NCI-H2171 treated with DMSO at 0.1 percent for 48 hours (cell line): ENCODE measurements at regions not wholly inside any gene's neighbourhood (a gene's known extent, or its start where the extent isn't known, plus 50 kb on each side); places are given as distances from the start of the nearest gene placed in this dataset.
A peak's percentile ranks its signal among the peaks of the same experiment; 100 is the strongest.
"Not testable (repeated sequence)": the region's sequence is repeated elsewhere in the genome, so short reads cannot be mapped to it uniquely, and the experiment has no call there.

Experiments used
- DNase-seq: peaks from one replicate; lab custom pipeline; 2025; lab: John Stamatoyannopoulos, UW

GRCh38 chr6:50995036-50995435 is 176.4 kb downstream of the TFAP2B start:
- no peak for DNase-seq

- no peak for DNase-seq
Measured at GRCh38 chr6:50998905-50999304, 180.2 kb downstream of the TFAP2B start.

GRCh38 chr6:51001399-51001798 is 182.7 kb downstream of the TFAP2B start:
- no peak for DNase-seq

- no peak for DNase-seq
Measured at GRCh38 chr6:51004380-51004779, 185.7 kb downstream of the TFAP2B start.

GRCh38 chr6:51005779-51006178 is 187.1 kb downstream of the TFAP2B start:
- no peak for DNase-seq

GRCh38 chr6:51007237-51007636 is 188.6 kb downstream of the TFAP2B start:
- DNase-seq = no peak

- DNase-seq = not testable (repeated sequence)
Measured at GRCh38 chr6:51008693-51009092, 190.0 kb downstream of the TFAP2B start.

GRCh38 chr6:51013376-51013775 is 194.7 kb downstream of the TFAP2B start:
- no peak for DNase-seq

GRCh38 chr6:51015394-51015793 is 196.7 kb downstream of the TFAP2B start:
- DNase-seq = no peak

- DNase-seq = no peak
Measured at GRCh38 chr6:51016489-51016888, 197.8 kb downstream of the TFAP2B start.

- DNase-seq = peak; percentile 79
Measured at GRCh38 chr6:51019806-51020205, 201.1 kb downstream of the TFAP2B start.

GRCh38 chr6:51021171-51021570 is 202.5 kb downstream of the TFAP2B start:
- DNase-seq = no peak

- DNase-seq = no peak
Measured at GRCh38 chr6:51024126-51024525, 205.5 kb downstream of the TFAP2B start.

- no peak for DNase-seq
Measured at GRCh38 chr6:51025082-51025777, 206.6 kb downstream of the TFAP2B start.

- DNase-seq = no peak
Measured at GRCh38 chr6:51027283-51028065, 208.8 kb downstream of the TFAP2B start.

- DNase-seq = no peak
Measured at GRCh38 chr6:51028276-51028675, 209.6 kb downstream of the TFAP2B start.

GRCh38 chr6:51029561-51029960 is 210.9 kb downstream of the TFAP2B start:
- no peak for DNase-seq

- DNase-seq = peak; percentile 55
Measured at GRCh38 chr6:51045548-51045947, 226.9 kb downstream of the TFAP2B start.

GRCh38 chr6:51049288-51049982 is 230.8 kb downstream of the TFAP2B start:
- no peak for DNase-seq

GRCh38 chr6:51049983-51050877 is 231.6 kb downstream of the TFAP2B start:
- DNase-seq = peak; percentile 46

GRCh38 chr6:51052716-51053115 is 234.0 kb downstream of the TFAP2B start:
- not testable (repeated sequence) for DNase-seq

- not testable (repeated sequence) for DNase-seq
Measured at GRCh38 chr6:51055316-51055715, 236.6 kb downstream of the TFAP2B start.
